ENCODE measurements at regions not wholly inside any gene's neighbourhood (a gene's known extent, or its start where the extent isn't known, plus 50 kb on each side); places are given as distances from the start of the nearest gene placed in this dataset.
A peak's percentile ranks its signal among the peaks of the same experiment; 100 is the strongest.
"Not testable (repeated sequence)": the region's sequence is repeated elsewhere in the genome, so short reads cannot be mapped to it uniquely, and the experiment has no call there.

- no peak for DNase-seq (ENCODE audit: low spot score)
Observed at GRCh38 chr21:17119466-17120297, 393.2 kb upstream of the CXADR start.

- not testable (repeated sequence) for DNase-seq (ENCODE audit: low spot score)
Observed at GRCh38 chr21:17127395-17127794, 385.4 kb upstream of the CXADR start.

- peak; percentile 19 for DNase-seq (ENCODE audit: low spot score)
Observed at GRCh38 chr21:17128132-17128531, 384.7 kb upstream of the CXADR start.

GRCh38 chr21:17139159-17139558 lies 373.7 kb upstream of the CXADR start:
- peak; percentile 3 for DNase-seq (ENCODE audit: low spot score)

- DNase-seq (ENCODE audit: low spot score): peak; percentile 13
Observed at GRCh38 chr21:17139696-17140095, 373.1 kb upstream of the CXADR start.

- no peak for DNase-seq (ENCODE audit: low spot score)
Observed at GRCh38 chr21:17146426-17146825, 366.4 kb upstream of the CXADR start.

GRCh38 chr21:17159697-17160096 lies 353.1 kb upstream of the CXADR start:
- DNase-seq (ENCODE audit: low spot score): no peak

- DNase-seq (ENCODE audit: low spot score): no peak
Observed at GRCh38 chr21:17185674-17186073, 327.2 kb upstream of the CXADR start.

- no peak for DNase-seq (ENCODE audit: low spot score)
Observed at GRCh38 chr21:17189963-17190362, 322.9 kb upstream of the CXADR start.

- DNase-seq (ENCODE audit: low spot score): no peak
Observed at GRCh38 chr21:17191346-17191993, 321.4 kb upstream of the CXADR start.

GRCh38 chr21:17195351-17195750 lies 317.5 kb upstream of the CXADR start:
- no peak for DNase-seq (ENCODE audit: low spot score)

- DNase-seq (ENCODE audit: low spot score): peak; percentile 30
Observed at GRCh38 chr21:17195976-17196375, 316.9 kb upstream of the CXADR start.

GRCh38 chr21:17196623-17197022 lies 316.2 kb upstream of the CXADR start:
- DNase-seq (ENCODE audit: low spot score): no peak

GRCh38 chr21:17197996-17198395 lies 314.8 kb upstream of the CXADR start:
- DNase-seq (ENCODE audit: low spot score): no peak

GRCh38 chr21:17200250-17200649 lies 312.6 kb upstream of the CXADR start:
- no peak for DNase-seq (ENCODE audit: low spot score)

- DNase-seq (ENCODE audit: low spot score): no peak
Observed at GRCh38 chr21:17201741-17202260, 311.0 kb upstream of the CXADR start.

GRCh38 chr21:17214801-17215200 lies 298.0 kb upstream of the CXADR start:
- DNase-seq (ENCODE audit: low spot score): no peak

- not testable (repeated sequence) for DNase-seq (ENCODE audit: low spot score)
Observed at GRCh38 chr21:17219050-17219449, 293.8 kb upstream of the CXADR start.

- no peak for DNase-seq (ENCODE audit: low spot score)
Observed at GRCh38 chr21:17231124-17231523, 281.7 kb upstream of the CXADR start.

- DNase-seq (ENCODE audit: low spot score): no peak
Observed at GRCh38 chr21:17231771-17232170, 281.1 kb upstream of the CXADR start.

GRCh38 chr21:17238468-17238867 lies 274.4 kb upstream of the CXADR start:
- no peak for DNase-seq (ENCODE audit: low spot score)

- no peak for DNase-seq (ENCODE audit: low spot score)
Observed at GRCh38 chr21:17250778-17251241, 262.0 kb upstream of the CXADR start.

GRCh38 chr21:17257784-17258183 lies 255.1 kb upstream of the CXADR start:
- DNase-seq (ENCODE audit: low spot score): no peak
